Muscle of leg (tissue), 3 donors: ENCODE measurements at regions not wholly inside any gene's neighbourhood (a gene's known extent, or its start where the extent isn't known, plus 50 kb on each side); places are given as distances from the start of the nearest gene placed in this dataset.

ENCODE experiments used
- DNase-seq: peaks from one replicate; pipeline ENCODE4 v3.0.0; 2013
- H3K27ac ChIP-seq: one replicate; pipeline ENCODE4 v1.5.1; 2013; ENCODE audit warnings: mild to moderate bottlenecking, low read length, control low read depth
- H3K27me3 ChIP-seq: one replicate; pipeline ENCODE4 v1.6.1; 2013; ENCODE audit warnings: low read length; ENCODE audit not compliant: control insufficient read depth, insufficient read depth
- H3K36me3 ChIP-seq: one replicate; pipeline ENCODE4 v1.6.1; 2013; ENCODE audit warnings: low read length; ENCODE audit not compliant: control insufficient read depth, insufficient read depth
- H3K4me1 ChIP-seq: one replicate; pipeline ENCODE4 v1.6.1; 2013; ENCODE audit warnings: low read length; ENCODE audit not compliant: control insufficient read depth, insufficient read depth
- H3K4me3 ChIP-seq: one replicate; pipeline ENCODE4 v1.5.1; 2013; ENCODE audit warnings: low read length, control low read depth
- H3K9me3 ChIP-seq: replicated peaks from 2 replicates; pipeline ENCODE4 v1.6.1; 2013; ENCODE audit warnings: low read depth, low read length; ENCODE audit not compliant: control insufficient read depth
- WGBS: methylation state at CpG from one replicate; pipeline ENCODE4 v1.1.5; 2013; ENCODE audit warnings: missing lambda C conversion rate; ENCODE audit not compliant: insufficient coverage; 5-methylcytosine and 5-hydroxymethylcytosine counted together

DNA sequence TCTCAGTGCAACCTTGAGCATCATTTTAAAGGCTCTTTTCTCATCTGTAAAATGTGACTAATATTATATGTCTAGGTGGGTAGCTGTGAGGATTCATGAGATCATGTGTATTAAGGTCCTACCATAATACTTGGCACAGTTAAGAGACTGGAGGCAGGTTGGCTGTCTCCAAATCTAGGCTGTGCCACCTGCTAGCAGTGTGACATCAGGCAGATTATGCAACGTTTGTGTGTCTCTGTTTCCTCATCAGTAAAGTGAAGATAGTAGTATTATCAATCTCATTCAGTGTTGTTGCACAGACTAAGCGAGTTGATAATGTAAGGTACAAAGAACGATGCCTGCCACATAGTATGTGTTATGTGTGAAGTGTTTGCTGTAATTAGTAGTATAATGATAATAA, 227.4 kb downstream of the SAMD5 start:
- DNase-seq = no peak
- H3K4me1 ChIP-seq = peaks cover 2% of the 10 kb centered on the region
- WGBS = 83% methylated on average over 1 of the region's 3 CpGs
- no peak overlapping the region for H3K4me3 ChIP-seq
- H3K36me3 ChIP-seq = no peaks in the 10 kb centered on the region
- no peaks in the 10 kb centered on the region for H3K27me3 ChIP-seq
- no peaks in the 10 kb centered on the region for H3K9me3 ChIP-seq
- H3K27ac ChIP-seq = no peak overlapping the region

DNA sequence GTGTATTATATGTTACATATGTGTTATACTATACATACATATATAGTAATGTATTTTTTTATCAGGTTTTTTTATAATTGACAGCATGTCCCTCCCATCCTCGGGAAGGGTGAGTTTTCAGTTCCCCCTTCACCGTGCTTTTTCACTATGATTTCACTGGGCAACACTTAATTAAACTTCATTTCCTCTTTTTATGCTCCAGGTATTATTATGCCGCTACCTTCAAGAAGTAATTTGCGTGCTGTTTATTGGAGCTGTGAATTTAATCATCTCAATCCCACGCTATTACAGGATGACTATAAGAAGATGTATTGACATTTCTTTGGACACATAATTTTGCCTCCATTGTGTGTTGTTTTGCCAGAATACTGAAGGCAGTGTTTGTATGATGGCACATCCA, 228.6 kb downstream of the SAMD5 start:
- DNase-seq = no peak
- Histone ChIP-seq H3K4me3 (no peak overlapping the region), H3K36me3 (no peaks in the 10 kb centered on the region), H3K9me3 (no peaks in the 10 kb centered on the region), H3K4me1 (peaks cover 2% of the 10 kb centered on the region), H3K27ac (no peak overlapping the region), H3K27me3 (no peaks in the 10 kb centered on the region)
- WGBS = no CpG with 5 or more reads among the region's 5 CpGs

DNA sequence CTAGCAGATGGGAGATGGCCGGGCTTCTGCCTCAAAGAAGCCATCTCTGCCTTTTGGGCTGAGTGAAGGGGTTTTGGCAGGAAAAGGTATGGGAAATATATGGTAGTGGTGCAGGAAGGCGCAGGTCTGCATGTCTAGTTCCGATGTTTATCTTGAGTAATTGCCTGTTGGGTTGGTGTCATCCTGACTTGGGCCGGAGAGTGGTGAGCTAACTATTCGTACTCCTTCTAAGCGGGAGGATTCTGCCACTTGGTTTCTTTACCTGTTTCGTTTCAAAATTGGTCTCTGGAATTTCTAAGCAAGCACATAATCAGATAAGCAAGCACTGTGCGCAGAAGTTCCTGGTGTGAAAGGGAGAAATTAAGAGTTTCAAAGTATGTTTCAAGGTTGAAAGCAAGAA, 229.6 kb downstream of the SAMD5 start:
- no peaks in the 10 kb centered on the region for H3K36me3 ChIP-seq
- no peak overlapping the region for H3K27ac ChIP-seq
- DNase-seq = no peak
- no peaks in the 10 kb centered on the region for H3K27me3 ChIP-seq
- H3K4me1 ChIP-seq = peaks cover 2% of the 10 kb centered on the region
- WGBS = 81% methylated on average over 3 of the region's 8 CpGs
- no peaks in the 10 kb centered on the region for H3K9me3 ChIP-seq
- H3K4me3 ChIP-seq = no peak overlapping the region

DNA sequence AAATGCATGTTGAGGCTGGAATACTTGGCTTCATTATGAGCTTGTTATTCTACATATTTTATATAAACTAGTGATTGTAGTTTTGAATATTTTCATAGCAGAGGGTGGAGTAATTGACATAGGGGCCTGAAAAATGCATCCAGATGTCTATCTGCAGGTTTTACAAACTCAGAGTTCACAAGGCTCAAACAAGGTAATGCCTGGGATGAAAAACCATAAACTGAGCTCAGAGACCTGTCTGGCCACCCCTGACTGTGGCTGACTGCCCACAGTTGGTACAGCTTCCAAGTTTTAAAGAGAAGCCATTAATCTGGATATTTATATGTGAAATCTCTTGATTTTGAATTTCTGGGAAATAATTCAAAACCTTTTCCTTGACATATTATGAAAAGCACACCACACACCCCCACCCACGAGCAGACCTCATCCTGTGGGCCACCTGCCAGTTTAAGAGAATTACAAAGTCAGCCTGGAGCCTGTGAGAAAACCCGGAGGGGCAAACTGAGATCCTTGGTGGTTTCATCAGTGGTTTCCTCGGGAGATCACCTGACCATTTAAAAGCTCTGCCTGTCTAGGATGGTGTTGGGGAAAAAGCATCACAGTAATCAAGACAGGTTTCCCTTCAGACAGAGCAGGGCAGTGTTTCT, 230.1 kb downstream of the SAMD5 start:
- no peaks in the 10 kb centered on the region for H3K36me3 ChIP-seq
- peak; percentile 64 for DNase-seq
- no peak overlapping the region for H3K4me3 ChIP-seq
- no CpG with 5 or more reads among the region's 3 CpGs for WGBS
- no peaks in the 10 kb centered on the region for H3K27me3 ChIP-seq
- H3K27ac ChIP-seq = no peak overlapping the region
- peaks cover 2% of the 10 kb centered on the region for H3K4me1 ChIP-seq
- H3K9me3 ChIP-seq = no peaks in the 10 kb centered on the region

DNA sequence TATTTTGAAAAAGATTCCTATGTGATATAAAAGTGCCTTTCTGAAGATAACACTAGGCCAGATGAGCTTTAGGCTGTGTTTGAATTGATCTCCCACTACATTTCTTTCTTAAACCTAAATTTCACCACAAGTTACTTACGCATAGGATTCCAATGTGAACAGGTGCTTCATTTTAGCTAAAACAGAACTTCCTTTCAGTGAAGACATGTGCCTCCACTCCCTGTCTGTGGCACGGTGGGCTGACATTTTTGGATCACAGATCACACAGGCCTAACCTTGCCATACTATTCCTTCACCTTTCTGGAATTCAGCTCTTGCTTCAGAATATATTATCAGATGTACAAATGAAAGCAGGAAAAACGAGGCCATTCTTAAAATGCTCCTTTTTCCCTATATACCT, 231.8 kb downstream of the SAMD5 start:
- H3K27ac ChIP-seq = no peak overlapping the region
- WGBS = 70% methylated on average over 2 of the region's 3 CpGs
- no peaks in the 10 kb centered on the region for H3K9me3 ChIP-seq
- H3K27me3 ChIP-seq = no peaks in the 10 kb centered on the region
- DNase-seq = no peak
- no peak overlapping the region for H3K4me3 ChIP-seq
- H3K4me1 ChIP-seq = peaks cover 2% of the 10 kb centered on the region
- no peaks in the 10 kb centered on the region for H3K36me3 ChIP-seq

DNA sequence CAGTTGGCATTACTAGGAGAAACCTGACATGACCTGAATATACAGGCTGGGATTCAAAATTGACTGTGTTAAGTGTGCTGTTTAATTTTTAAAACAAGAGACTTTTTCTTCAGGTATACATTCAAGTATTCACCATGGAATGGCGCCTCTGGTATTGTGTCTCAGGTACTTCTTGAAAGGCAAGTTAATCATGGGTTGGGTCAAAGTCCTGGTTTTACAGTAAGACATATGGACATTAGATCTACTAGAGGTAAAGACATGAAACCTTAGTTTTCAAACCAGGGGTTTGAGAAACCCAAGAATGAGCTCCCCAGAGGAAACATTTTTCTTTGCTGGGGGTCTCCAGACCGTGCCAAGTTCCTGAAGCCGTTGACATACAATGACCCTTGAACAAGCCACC, 232.4 kb downstream of the SAMD5 start:
- DNase-seq = no peak
- H3K27me3 ChIP-seq = no peaks in the 10 kb centered on the region
- no peak overlapping the region for H3K27ac ChIP-seq
- no CpG with 5 or more reads among the region's 3 CpGs for WGBS
- peaks cover 2% of the 10 kb centered on the region for H3K4me1 ChIP-seq
- no peaks in the 10 kb centered on the region for H3K36me3 ChIP-seq
- H3K4me3 ChIP-seq = no peak overlapping the region
- no peaks in the 10 kb centered on the region for H3K9me3 ChIP-seq

DNA sequence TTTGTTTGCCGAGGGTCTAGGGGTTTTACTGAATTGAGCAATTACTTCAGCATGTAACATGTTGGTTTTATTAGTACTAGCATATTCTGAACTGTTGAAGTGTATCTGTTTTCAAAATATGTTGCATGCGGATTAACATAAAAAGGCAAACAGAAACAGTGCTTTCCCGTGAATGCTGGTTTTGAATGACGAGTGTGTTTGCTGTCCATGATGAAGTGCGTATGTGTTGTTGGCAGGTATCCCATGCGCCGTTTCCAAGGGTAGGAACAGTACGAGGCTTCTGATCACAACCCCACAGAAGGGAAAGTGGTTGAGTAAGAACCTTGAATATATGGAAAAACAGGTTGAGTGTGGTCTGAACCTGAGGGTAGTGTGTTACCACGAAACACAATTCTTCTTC, 232.9 kb downstream of the SAMD5 start:
- peaks cover 2% of the 10 kb centered on the region for H3K4me1 ChIP-seq
- H3K9me3 ChIP-seq = no peaks in the 10 kb centered on the region
- H3K4me3 ChIP-seq = no peak overlapping the region
- no peak overlapping the region for H3K27ac ChIP-seq
- 56% methylated on average over 6 of the region's 9 CpGs for WGBS
- peak; percentile 57 for DNase-seq
- H3K36me3 ChIP-seq = no peaks in the 10 kb centered on the region
- H3K27me3 ChIP-seq = no peaks in the 10 kb centered on the region

DNA sequence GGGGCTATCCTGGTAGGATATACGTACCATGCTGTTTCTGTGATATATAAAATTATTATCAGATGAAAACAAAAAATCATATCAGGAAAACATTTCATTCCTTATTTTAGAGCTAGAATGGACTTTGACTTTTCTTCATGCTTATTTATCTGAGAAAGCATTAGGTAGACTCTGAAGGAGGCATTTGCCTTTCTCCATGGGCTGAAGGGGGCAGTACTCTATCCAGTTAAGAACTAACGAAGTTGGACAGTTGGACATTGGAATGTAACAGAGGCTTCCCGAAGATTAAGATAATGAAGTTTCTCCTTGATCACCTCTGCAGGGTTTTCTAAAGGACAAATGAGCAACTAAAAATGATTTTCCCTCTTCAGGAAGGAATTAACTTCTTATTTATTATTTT, 233.9 kb downstream of the SAMD5 start:
- no peaks in the 10 kb centered on the region for H3K9me3 ChIP-seq
- H3K27me3 ChIP-seq = no peaks in the 10 kb centered on the region
- no CpG with 5 or more reads among the region's 3 CpGs for WGBS
- DNase-seq = no peak
- H3K4me1 ChIP-seq = peaks cover 2% of the 10 kb centered on the region
- no peaks in the 10 kb centered on the region for H3K36me3 ChIP-seq
- H3K27ac ChIP-seq = no peak overlapping the region
- H3K4me3 ChIP-seq = no peak overlapping the region

DNA sequence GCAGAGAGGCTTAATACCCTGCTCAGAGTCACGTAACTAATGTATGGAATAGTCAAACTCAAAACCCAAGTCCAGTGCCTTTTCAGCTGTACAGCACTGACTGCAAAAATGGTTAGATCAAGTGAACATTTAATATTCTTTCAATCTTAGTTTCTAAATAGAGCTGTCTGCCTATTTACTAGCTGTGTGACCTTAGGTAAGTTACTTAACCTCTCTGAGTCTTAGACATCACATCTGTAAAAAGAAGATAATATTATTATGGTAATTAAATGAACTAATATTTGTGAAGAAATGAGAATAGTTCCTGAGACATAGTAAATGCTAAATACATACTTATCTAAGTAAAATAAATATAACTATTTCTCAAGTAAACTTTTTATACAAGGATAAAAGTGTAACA, 235.5 kb downstream of the SAMD5 start:
- H3K4me3 ChIP-seq = no peak overlapping the region
- H3K27me3 ChIP-seq = no peaks in the 10 kb centered on the region
- H3K36me3 ChIP-seq = no peaks in the 10 kb centered on the region
- H3K4me1 ChIP-seq = no peaks in the 10 kb centered on the region
- no CpG with 5 or more reads among the region's 1 CpG for WGBS
- DNase-seq = no peak
- H3K9me3 ChIP-seq = no peaks in the 10 kb centered on the region
- no peak overlapping the region for H3K27ac ChIP-seq

DNA sequence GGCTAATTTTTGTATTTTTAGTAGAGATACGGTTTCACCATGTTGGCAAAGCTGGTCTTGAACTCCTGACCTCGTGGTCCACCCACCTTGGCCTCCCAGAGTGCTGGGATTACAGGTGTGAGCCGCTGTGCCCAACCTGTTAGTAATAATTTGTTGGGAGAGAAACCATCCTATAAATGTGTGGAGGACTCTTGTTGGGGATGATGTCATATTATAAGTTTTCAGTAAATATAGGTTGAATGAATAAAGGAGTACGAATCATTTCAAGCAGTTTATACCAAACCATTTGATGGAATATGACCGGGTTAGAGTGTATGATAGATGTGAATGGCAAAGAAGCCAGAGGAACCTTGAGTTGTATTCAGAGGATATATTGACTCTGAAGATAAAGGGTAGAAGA, 240.8 kb downstream of the SAMD5 start:
- no peaks in the 10 kb centered on the region for H3K27me3 ChIP-seq
- DNase-seq = no peak
- H3K9me3 ChIP-seq = no peaks in the 10 kb centered on the region
- H3K36me3 ChIP-seq = no peaks in the 10 kb centered on the region
- H3K4me1 ChIP-seq = no peaks in the 10 kb centered on the region
- H3K27ac ChIP-seq = no peak overlapping the region
- no peak overlapping the region for H3K4me3 ChIP-seq
- WGBS = 100% methylated on average over 1 of the region's 5 CpGs

DNA sequence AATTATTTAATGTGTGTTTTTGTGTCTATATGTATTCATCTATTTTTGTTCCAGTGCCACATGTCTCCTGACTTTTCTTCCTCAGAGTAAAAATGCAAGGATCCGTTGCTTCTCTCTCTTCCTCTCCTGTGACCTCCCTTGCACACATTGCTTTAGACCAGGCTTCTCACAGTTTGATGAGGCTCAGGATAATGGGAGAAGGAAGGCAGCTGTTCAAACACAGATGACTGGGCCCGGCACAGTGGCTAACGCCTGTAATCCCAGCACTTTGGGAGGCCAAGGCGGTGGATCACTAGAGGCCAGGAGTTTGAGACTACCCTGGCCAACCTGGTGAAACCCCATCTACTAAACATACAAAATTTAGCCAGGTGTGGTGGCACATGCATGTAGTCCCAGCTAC, 241.9 kb downstream of the SAMD5 start:
- Histone ChIP-seq H3K36me3 (no peaks in the 10 kb centered on the region), H3K9me3 (no peaks in the 10 kb centered on the region), H3K4me3 (no peak overlapping the region), H3K4me1 (no peaks in the 10 kb centered on the region), H3K27ac (no peak overlapping the region), H3K27me3 (no peaks in the 10 kb centered on the region)
- no peak for DNase-seq
- WGBS = 63% methylated on average over 3 of the region's 4 CpGs
